ENCODE measurements at regions not wholly inside any gene's neighbourhood (a gene's known extent, or its start where the extent isn't known, plus 50 kb on each side); places are given as distances from the start of the nearest gene placed in this dataset.
"Not testable (repeated sequence)": the region's sequence is repeated elsewhere in the genome, so short reads cannot be mapped to it uniquely, and the experiment has no call there.

DNA sequence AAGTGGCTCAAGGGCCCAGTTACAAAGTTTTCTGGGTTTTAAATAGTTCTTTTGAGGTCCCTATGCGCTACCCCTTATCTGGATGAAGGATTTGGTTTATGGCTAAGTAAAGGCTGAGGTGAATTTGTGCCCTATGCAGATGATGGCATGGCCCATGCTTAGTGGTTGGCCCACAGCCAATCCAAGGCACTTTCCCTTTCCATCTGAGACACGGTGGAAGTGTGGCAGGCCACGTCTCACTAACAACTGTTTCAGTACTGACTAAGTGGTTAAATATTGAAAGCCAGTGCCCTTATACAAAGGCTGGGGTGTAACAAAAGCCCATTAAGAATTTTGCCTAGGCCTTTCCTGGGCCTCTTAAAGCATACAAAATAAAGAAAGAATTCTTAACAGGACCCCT lies 260.3 kb downstream of the ZNF37A start:
- not testable (repeated sequence) for TF ChIP-seq POLR2AphosphoS5, EP300 (IDR thresholded peaks at IDR 0.05)
- TF ChIP-seq, protein P1, sequence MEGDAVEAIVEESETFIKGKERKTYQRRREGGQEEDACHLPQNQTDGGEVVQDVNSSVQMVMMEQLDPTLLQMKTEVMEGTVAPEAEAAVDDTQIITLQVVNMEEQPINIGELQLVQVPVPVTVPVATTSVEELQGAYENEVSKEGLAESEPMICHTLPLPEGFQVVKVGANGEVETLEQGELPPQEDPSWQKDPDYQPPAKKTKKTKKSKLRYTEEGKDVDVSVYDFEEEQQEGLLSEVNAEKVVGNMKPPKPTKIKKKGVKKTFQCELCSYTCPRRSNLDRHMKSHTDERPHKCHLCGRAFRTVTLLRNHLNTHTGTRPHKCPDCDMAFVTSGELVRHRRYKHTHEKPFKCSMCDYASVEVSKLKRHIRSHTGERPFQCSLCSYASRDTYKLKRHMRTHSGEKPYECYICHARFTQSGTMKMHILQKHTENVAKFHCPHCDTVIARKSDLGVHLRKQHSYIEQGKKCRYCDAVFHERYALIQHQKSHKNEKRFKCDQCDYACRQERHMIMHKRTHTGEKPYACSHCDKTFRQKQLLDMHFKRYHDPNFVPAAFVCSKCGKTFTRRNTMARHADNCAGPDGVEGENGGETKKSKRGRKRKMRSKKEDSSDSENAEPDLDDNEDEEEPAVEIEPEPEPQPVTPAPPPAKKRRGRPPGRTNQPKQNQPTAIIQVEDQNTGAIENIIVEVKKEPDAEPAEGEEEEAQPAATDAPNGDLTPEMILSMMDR (IDR thresholded peaks at IDR 0.05): not testable (repeated sequence)

Measured in gastroesophageal sphincter (tissue), 3 donors.